Body of pancreas (tissue), 4 donors: ENCODE measurements at regions not wholly inside any gene's neighbourhood (a gene's known extent, or its start where the extent isn't known, plus 50 kb on each side); places are given as distances from the start of the nearest gene placed in this dataset.

Experiments
- CTCF ChIP-seq, 7 experiments: fragments of 450-650 bp in 4 of 7; fragments of 200-600 bp in 3 of 7; sonication (generic) in 3 of 7; IDR thresholded peaks; one replicate each; pipeline ENCODE4 v1.5.1; 2016 to 2019; ENCODE audit warnings: antibody characterized with exemption in 7 of 7
- POLR2A ChIP-seq, 3 donors: fragments of 450-650 bp; IDR thresholded peaks; one replicate each; pipeline ENCODE4 v1.6.1; 2016; ENCODE audit warnings: antibody characterized with exemption in 3 of 3, mild to moderate bottlenecking in 2 of 3

GRCh38 chr18:27860011-27860410 is 316.9 kb downstream of the CDH2 start:
- no peak for TF ChIP-seq CTCF (IDR thresholded peaks at IDR 0.05)
- no peak for TF ChIP-seq POLR2A (IDR thresholded peaks at IDR 0.05)
